Fibroblast of lung (primary cell): ENCODE measurements at regions not wholly inside any gene's neighbourhood (a gene's known extent, or its start where the extent isn't known, plus 50 kb on each side); places are given as distances from the start of the nearest gene placed in this dataset.

Source experiments
- EZH2 ChIP-seq: IDR thresholded peaks from 2 replicates; pipeline ENCODE4 v1.5.1; 2012; ENCODE audit warnings: low read length, control low read depth, mild to moderate bottlenecking; ENCODE audit errors: missing control alignments
- TF ChIP-seq, protein P1 (sequence below), 2 donors: IDR thresholded peaks in 1 of 2; conservative IDR thresholded peaks in 1 of 2; 1 replicate in 1 of 2; 2 replicates in 1 of 2; pipeline ENCODE4 v1.5.1; 2011 to 2012; ENCODE audit warnings: low read length in 2 of 2, control low read depth in 1 of 2, inconsistent platforms in 1 of 2, low read depth in 1 of 2, mild to moderate bottlenecking in 1 of 2

GRCh38 chr1:83130886-83131691, 867.8 kb downstream of the TTLL7 start:
- TF ChIP-seq, protein P1, sequence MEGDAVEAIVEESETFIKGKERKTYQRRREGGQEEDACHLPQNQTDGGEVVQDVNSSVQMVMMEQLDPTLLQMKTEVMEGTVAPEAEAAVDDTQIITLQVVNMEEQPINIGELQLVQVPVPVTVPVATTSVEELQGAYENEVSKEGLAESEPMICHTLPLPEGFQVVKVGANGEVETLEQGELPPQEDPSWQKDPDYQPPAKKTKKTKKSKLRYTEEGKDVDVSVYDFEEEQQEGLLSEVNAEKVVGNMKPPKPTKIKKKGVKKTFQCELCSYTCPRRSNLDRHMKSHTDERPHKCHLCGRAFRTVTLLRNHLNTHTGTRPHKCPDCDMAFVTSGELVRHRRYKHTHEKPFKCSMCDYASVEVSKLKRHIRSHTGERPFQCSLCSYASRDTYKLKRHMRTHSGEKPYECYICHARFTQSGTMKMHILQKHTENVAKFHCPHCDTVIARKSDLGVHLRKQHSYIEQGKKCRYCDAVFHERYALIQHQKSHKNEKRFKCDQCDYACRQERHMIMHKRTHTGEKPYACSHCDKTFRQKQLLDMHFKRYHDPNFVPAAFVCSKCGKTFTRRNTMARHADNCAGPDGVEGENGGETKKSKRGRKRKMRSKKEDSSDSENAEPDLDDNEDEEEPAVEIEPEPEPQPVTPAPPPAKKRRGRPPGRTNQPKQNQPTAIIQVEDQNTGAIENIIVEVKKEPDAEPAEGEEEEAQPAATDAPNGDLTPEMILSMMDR (conservative IDR thresholded peaks at IDR 0.05 in 1 of 2, IDR thresholded peaks at IDR 0.05 in 1 of 2; ENCODE audit: low read depth in 1 of 2, low read length in 2 of 2): no peak
- no peak for TF ChIP-seq EZH2
